B cell (primary cell): ENCODE measurements at regions not wholly inside any gene's neighbourhood (a gene's known extent, or its start where the extent isn't known, plus 50 kb on each side); places are given as distances from the start of the nearest gene placed in this dataset.

Source experiments
- ATAC-seq: fragments of 200-7000 bp; cut with Tn5 transposase; one replicate; pipeline ENCODE4 v1.10.0; 2021; ENCODE audit warnings: low read depth, mild to moderate bottlenecking, moderate number of reproducible peaks, moderate library complexity
- CTCF ChIA-PET: fragments of 350-600 bp; sonication (Branson Sonifier 250); formaldehyde crosslinking; loops from one replicate; lab custom pipeline; 2021; ENCODE audit warnings: antibody characterized with exemption, inconsistent platforms; lab: Charles Lee
- POLR2A ChIA-PET: fragments of 350-600 bp; sonication (Branson Sonifier 250); formaldehyde crosslinking; loops from one replicate; lab custom pipeline; 2021; ENCODE audit warnings: antibody characterized with exemption; lab: Charles Lee
- DNase-seq: peaks from one replicate; pipeline ENCODE4 v3.0.0; 2013
- H2AFZ ChIP-seq: 2 replicates; pipeline ENCODE4 v1.6.1; 2012; ENCODE audit warnings: mild to moderate bottlenecking, low read depth, low read length; ENCODE audit not compliant: insufficient read depth, poor library complexity, severe bottlenecking
- H3K27ac ChIP-seq, 2 donors: 1 replicate in 1 of 2; 2 replicates in 1 of 2; pipeline ENCODE4 v1.5.1; 2012 to 2013; ENCODE audit warnings: low read length in 2 of 2, mild to moderate bottlenecking in 2 of 2, moderate library complexity in 1 of 2
- H3K27me3 ChIP-seq, 4 experiments: fragments of 200-600 bp in 1 of 4; sonication (generic) in 1 of 4; replicated peaks in 1 of 4; 1 replicate in 2 of 4; 2 replicates in 2 of 4; pipeline versions ENCODE4 v1.6.1 to v1.7.0; 2013 to 2016; ENCODE audit warnings: low read length in 3 of 4, mild to moderate bottlenecking in 2 of 4, mixed read lengths in 1 of 4, moderate library complexity in 1 of 4; ENCODE audit not compliant: insufficient read depth in 4 of 4, control insufficient read depth in 3 of 4; ENCODE audit errors: control extremely low read depth in 1 of 4
- H3K36me3 ChIP-seq, 2 experiments: replicated peaks in 1 of 2; 1 replicate in 1 of 2; 2 replicates in 1 of 2; pipeline versions ENCODE4 v1.6.1 to v1.7.1; 2013; ENCODE audit warnings: low read length in 1 of 2; ENCODE audit not compliant: insufficient read depth in 2 of 2, control insufficient read depth in 1 of 2; ENCODE audit errors: control extremely low read depth in 1 of 2, extremely low read depth in 1 of 2
- H3K4me1 ChIP-seq, 2 donors: fragments of 200-600 bp in 1 of 2; sonication (generic) in 1 of 2; 1 replicate in 1 of 2; 2 replicates in 1 of 2; pipeline versions ENCODE4 v1.5.1 to v1.6.1; 2013 to 2017; ENCODE audit warnings: low read length in 2 of 2; ENCODE audit not compliant: control insufficient read depth in 2 of 2, insufficient read depth in 2 of 2
- H3K4me2 ChIP-seq: replicated peaks from 2 replicates; pipeline ENCODE3; 2012; ENCODE audit warnings: mild to moderate bottlenecking, low read depth, low read length; ENCODE audit not compliant: poor library complexity, severe bottlenecking
- H3K4me3 ChIP-seq, 5 experiments: fragments of 200-600 bp in 1 of 5; sonication (generic) in 1 of 5; 1 replicate in 3 of 5; 2 replicates in 2 of 5; pipeline versions ENCODE4 v1.5.1 to v1.7.0; 2011 to 2016; ENCODE audit warnings: low read length in 4 of 5, mild to moderate bottlenecking in 4 of 5, low read depth in 2 of 5, control low read depth in 1 of 5, moderate library complexity in 1 of 5; ENCODE audit not compliant: insufficient read depth in 1 of 5; ENCODE audit errors: control extremely low read depth in 1 of 5, extremely low read depth in 1 of 5
- H3K79me2 ChIP-seq: fragments of 200-600 bp; sonication (generic); one replicate; pipeline ENCODE4 v1.6.0; 2016; ENCODE audit warnings: low read length; ENCODE audit not compliant: control insufficient read depth, insufficient read depth
- H3K9ac ChIP-seq: fragments of 200-600 bp; sonication (generic); 2 replicates; pipeline ENCODE4 v1.6.1; 2017; ENCODE audit warnings: mild to moderate bottlenecking, low read length, moderate library complexity
- H3K9me3 ChIP-seq, 3 donors: one replicate each; pipeline versions ENCODE4 v1.6.1 to v1.7.1; 2013; ENCODE audit warnings: low read length in 2 of 3; ENCODE audit not compliant: control insufficient read depth in 2 of 3, insufficient read depth in 1 of 3; ENCODE audit errors: control extremely low read depth in 1 of 3
- H4K20me1 ChIP-seq: 2 replicates; pipeline ENCODE4 v1.6.0; 2012; ENCODE audit warnings: mild to moderate bottlenecking, low read length; ENCODE audit not compliant: insufficient read depth, control insufficient read depth, poor library complexity, severe bottlenecking
- H3K27ac Mint-ChIP-seq: one replicate; pipeline ENCODE4 v1.8.0; 2021; ENCODE audit warnings: mixed read lengths
- H3K27me3 Mint-ChIP-seq: one replicate; pipeline ENCODE4 v1.8.0; 2021; ENCODE audit warnings: mixed read lengths
- H3K4me1 Mint-ChIP-seq: one replicate; pipeline ENCODE4 v1.8.0; 2021; ENCODE audit warnings: mixed read lengths
- H3K4me3 Mint-ChIP-seq: one replicate; pipeline ENCODE4 v1.8.0; 2021; ENCODE audit warnings: mixed read lengths
- H3K9me3 Mint-ChIP-seq: one replicate; pipeline ENCODE4 v1.8.0; 2022; ENCODE audit warnings: mixed read lengths; ENCODE audit not compliant: insufficient read depth
- EZH2 ChIP-seq: IDR thresholded peaks from 2 replicates; pipeline ENCODE4 v1.6.1; 2012; ENCODE audit warnings: borderline replicate concordance, low read depth, mild to moderate bottlenecking, moderate library complexity, low read length; ENCODE audit not compliant: insufficient read depth, poor library complexity, severe bottlenecking
- WGBS: methylation state at CpG from one replicate; pipeline ENCODE4 v1.1.5; 2013; ENCODE audit warnings: missing lambda C conversion rate; ENCODE audit not compliant: insufficient coverage; 5-methylcytosine and 5-hydroxymethylcytosine counted together
- intact Hi-C: fragments of 100-400 bp; cut with micrococcal nuclease; formaldehyde crosslinking; loops from one replicate; pipeline ENCODE4 v1.10.0; 2022
- TF ChIP-seq, protein P1 (sequence below): fragments of 200-600 bp; IDR thresholded peaks from one replicate; pipeline ENCODE4 v1.8.0; 2022; ENCODE audit warnings: antibody characterized with exemption, mild to moderate bottlenecking

DNA sequence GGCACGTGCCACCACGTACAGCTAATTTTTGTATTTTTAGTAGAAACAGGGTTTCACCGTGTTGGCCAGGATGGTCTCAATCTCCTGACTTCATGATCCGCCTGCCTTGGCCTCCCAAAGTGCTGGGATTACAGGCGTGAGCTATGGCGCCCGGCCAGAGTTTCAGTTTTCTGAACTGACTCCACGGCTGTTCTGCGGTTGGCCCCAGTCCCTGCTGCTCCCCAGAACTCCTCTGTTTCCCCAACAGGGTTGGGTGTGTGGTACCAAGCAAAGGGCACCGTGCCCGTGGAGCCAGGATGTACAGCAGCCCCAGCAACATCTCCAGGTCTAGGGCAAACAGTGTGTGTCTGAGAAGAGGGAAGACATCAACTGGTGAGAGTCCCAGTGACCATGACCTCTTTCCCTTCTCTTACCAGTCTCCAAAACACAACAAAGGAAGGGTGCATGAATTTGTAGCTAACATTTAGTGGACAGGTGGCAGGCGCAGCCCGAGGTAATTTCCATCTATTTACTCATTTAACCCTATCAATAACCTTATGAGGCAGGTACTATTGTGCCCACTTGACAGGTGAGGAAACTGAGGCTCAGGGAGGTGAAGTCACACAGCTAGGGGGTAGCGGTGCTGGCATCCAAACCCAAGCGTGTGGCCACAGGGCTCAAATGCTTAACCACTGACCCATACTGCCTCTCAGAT is 57.0 kb upstream of the RBFOX2 start:
- Histone ChIP-seq H2AFZ (no peak overlapping the region), H3K4me1 (peaks cover 0 to 3% of the 10 kb centered on the region in 2 donors), H3K4me2 (no peak overlapping the region), H3K9me3 (no peaks in the 10 kb centered on the region), H4K20me1 (no peaks in the 10 kb centered on the region), H3K4me3 (no peak overlapping the region), H3K9ac (no peak overlapping the region), H3K36me3 (no peaks in the 10 kb centered on the region), H3K27me3 (no peaks in the 10 kb centered on the region), H3K27ac (no peak overlapping the region), H3K79me2 (no peaks in the 10 kb centered on the region)
- peaks cover 6% of the 10 kb centered on the region for H3K27me3 Mint-ChIP-seq
- 90% methylated on average over 10 of the region's 15 CpGs for WGBS
- H3K27ac Mint-ChIP-seq: no peak overlapping the region
- no peak for ATAC-seq
- ChIA-PET CTCF (interaction anchor here (1.1 kb wide), 1 partner anchor 160 kb away, joined by 3 read pairs; no protein-coding TSS in a partner anchor), POLR2A (no interaction called here)
- no peak for DNase-seq
- intact Hi-C loops: no loop called here
- TF ChIP-seq EZH2: no peak
- TF ChIP-seq, protein P1, sequence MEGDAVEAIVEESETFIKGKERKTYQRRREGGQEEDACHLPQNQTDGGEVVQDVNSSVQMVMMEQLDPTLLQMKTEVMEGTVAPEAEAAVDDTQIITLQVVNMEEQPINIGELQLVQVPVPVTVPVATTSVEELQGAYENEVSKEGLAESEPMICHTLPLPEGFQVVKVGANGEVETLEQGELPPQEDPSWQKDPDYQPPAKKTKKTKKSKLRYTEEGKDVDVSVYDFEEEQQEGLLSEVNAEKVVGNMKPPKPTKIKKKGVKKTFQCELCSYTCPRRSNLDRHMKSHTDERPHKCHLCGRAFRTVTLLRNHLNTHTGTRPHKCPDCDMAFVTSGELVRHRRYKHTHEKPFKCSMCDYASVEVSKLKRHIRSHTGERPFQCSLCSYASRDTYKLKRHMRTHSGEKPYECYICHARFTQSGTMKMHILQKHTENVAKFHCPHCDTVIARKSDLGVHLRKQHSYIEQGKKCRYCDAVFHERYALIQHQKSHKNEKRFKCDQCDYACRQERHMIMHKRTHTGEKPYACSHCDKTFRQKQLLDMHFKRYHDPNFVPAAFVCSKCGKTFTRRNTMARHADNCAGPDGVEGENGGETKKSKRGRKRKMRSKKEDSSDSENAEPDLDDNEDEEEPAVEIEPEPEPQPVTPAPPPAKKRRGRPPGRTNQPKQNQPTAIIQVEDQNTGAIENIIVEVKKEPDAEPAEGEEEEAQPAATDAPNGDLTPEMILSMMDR: no peak
- H3K9me3 Mint-ChIP-seq: no peaks in the 10 kb centered on the region
- H3K4me3 Mint-ChIP-seq: no peak overlapping the region
- no peaks in the 10 kb centered on the region for H3K4me1 Mint-ChIP-seq

DNA sequence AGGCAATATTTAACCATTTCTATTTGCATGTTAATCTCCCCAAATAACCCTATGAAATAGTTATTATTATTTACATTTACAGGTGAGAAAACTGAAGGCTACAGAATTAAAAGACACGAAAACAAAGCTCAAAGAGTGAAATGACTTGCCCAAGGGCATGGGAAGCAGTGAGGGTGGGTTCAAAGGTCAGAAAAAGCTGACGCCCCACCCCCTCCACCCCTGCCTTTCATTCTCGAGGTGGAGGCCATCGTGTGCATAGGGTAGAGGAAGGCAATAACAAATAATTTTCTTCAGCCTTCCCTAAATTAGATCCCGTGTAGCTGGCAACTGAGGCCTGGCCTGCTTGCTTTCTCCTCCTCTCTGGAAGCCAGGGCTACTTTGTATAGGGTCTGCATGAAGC is 56.1 kb upstream of the RBFOX2 start:
- Mint-ChIP-seq H3K9me3 (peaks cover 2% of the 10 kb centered on the region), H3K27ac (no peak overlapping the region), H3K4me1 (no peaks in the 10 kb centered on the region), H3K27me3 (peaks cover 9% of the 10 kb centered on the region), H3K4me3 (no peak overlapping the region)
- no peak overlapping the region for H3K27ac ChIP-seq
- POLR2A ChIA-PET: no interaction called here
- no peaks in the 10 kb centered on the region for H4K20me1 ChIP-seq
- DNase-seq (no peak), ATAC-seq (no peak)
- intact Hi-C loops: no loop called here
- CTCF ChIA-PET: interaction anchor here (1.1 kb wide), 1 partner anchor 159 kb away, joined by 3 read pairs; no protein-coding TSS in a partner anchor
- H3K4me1 ChIP-seq: peaks cover 0 to 3% of the 10 kb centered on the region in 2 donors
- H3K27me3 ChIP-seq: no peaks in the 10 kb centered on the region
- no CpG with 5 or more reads among the region's 5 CpGs for WGBS
- H3K36me3 ChIP-seq: no peaks in the 10 kb centered on the region
- no peak overlapping the region for H3K4me3 ChIP-seq
- H3K79me2 ChIP-seq: no peaks in the 10 kb centered on the region
- no peak overlapping the region for H3K4me2 ChIP-seq
- H2AFZ ChIP-seq: no peak overlapping the region
- no peaks in the 10 kb centered on the region for H3K9me3 ChIP-seq
- TF ChIP-seq, protein P1: no peak
- TF ChIP-seq EZH2: no peak
- no peak overlapping the region for H3K9ac ChIP-seq
